Progenitor cell of endocrine pancreas (in vitro differentiated cells): ENCODE measurements at regions not wholly inside any gene's neighbourhood (a gene's known extent, or its start where the extent isn't known, plus 50 kb on each side); places are given as distances from the start of the nearest gene placed in this dataset.
"Not testable (repeated sequence)": the region's sequence is repeated elsewhere in the genome, so short reads cannot be mapped to it uniquely, and the experiment has no call there.

Source experiments
- DNase-seq: peaks from one replicate; pipeline ENCODE4 v3.0.0; 2021; ENCODE audit warnings: low spot score; ENCODE audit not compliant: unreplicated experiment
- H3K27ac Mint-ChIP-seq: 2 replicates; pipeline ENCODE4 v1.8.0; 2021; ENCODE audit warnings: mild to moderate bottlenecking, moderate library complexity, mixed read lengths
- H3K27me3 Mint-ChIP-seq: 2 replicates; pipeline ENCODE4 v1.8.0; 2021; ENCODE audit warnings: mixed read lengths
- H3K36me3 Mint-ChIP-seq: 2 replicates; pipeline ENCODE4 v1.8.0; 2022; ENCODE audit warnings: mixed read lengths; ENCODE audit not compliant: insufficient read depth
- H3K4me1 Mint-ChIP-seq: 2 replicates; pipeline ENCODE4 v1.8.0; 2021; ENCODE audit warnings: low read depth, mixed read lengths
- H3K4me3 Mint-ChIP-seq: 2 replicates; pipeline ENCODE4 v1.8.0; 2021; ENCODE audit warnings: low read depth, mild to moderate bottlenecking, moderate library complexity, mixed read lengths
- H3K9me3 Mint-ChIP-seq: 2 replicates; pipeline ENCODE4 v1.8.0; 2021; ENCODE audit warnings: low read depth, mixed read lengths
- CTCF ChIP-seq: fragments of 200-600 bp; sonication (generic); IDR thresholded peaks from one replicate; pipeline ENCODE4 v1.5.0; 2021; ENCODE audit warnings: antibody characterized with exemption, mild to moderate bottlenecking; ENCODE audit not compliant: unreplicated experiment

- H3K4me1 Mint-ChIP-seq: no peaks in the 10 kb centered on the region
- no peaks in the 10 kb centered on the region for H3K27me3 Mint-ChIP-seq
- peaks cover 49% of the 10 kb centered on the region for H3K9me3 Mint-ChIP-seq
- TF ChIP-seq CTCF: no peak
- H3K36me3 Mint-ChIP-seq: peaks cover 12% of the 10 kb centered on the region
- no peak overlapping the region for H3K4me3 Mint-ChIP-seq
- no peak for DNase-seq
- no peak overlapping the region for H3K27ac Mint-ChIP-seq
Observed at GRCh38 chr15:22237891-22238275, 157.6 kb downstream of the OR4M2 start.

- not testable (repeated sequence) for H3K27ac Mint-ChIP-seq, H3K4me1 Mint-ChIP-seq, H3K27me3 Mint-ChIP-seq, DNase-seq, H3K4me3 Mint-ChIP-seq
- Mint-ChIP-seq H3K9me3 (peaks cover 52% of the 10 kb centered on the region), H3K36me3 (peaks cover 16% of the 10 kb centered on the region)
Observed at GRCh38 chr15:22238276-22238958, 158.1 kb downstream of the OR4M2 start.

- not testable (repeated sequence) for H3K4me3 Mint-ChIP-seq
- peaks cover 20% of the 10 kb centered on the region for H3K36me3 Mint-ChIP-seq
Observed at GRCh38 chr15:22238959-22239805, 158.9 kb downstream of the OR4M2 start.

GRCh38 chr15:22239806-22240180 lies 159.5 kb downstream of the OR4M2 start:
- H3K4me3 Mint-ChIP-seq: no peak overlapping the region
- peaks cover 57% of the 10 kb centered on the region for H3K9me3 Mint-ChIP-seq
- no peaks in the 10 kb centered on the region for H3K4me1 Mint-ChIP-seq
- H3K36me3 Mint-ChIP-seq: peaks cover 20% of the 10 kb centered on the region
- no peaks in the 10 kb centered on the region for H3K27me3 Mint-ChIP-seq
- H3K27ac Mint-ChIP-seq: no peak overlapping the region
- DNase-seq: no peak
- no peak for TF ChIP-seq CTCF

More at GRCh38 chr15:22238959-22239805, 158.9 kb downstream of the OR4M2 start:
- not testable (repeated sequence) for DNase-seq, H3K4me1 Mint-ChIP-seq, H3K27ac Mint-ChIP-seq, H3K27me3 Mint-ChIP-seq
- peaks cover 58% of the 10 kb centered on the region for H3K9me3 Mint-ChIP-seq

GRCh38 chr15:22240403-22240802 lies 160.1 kb downstream of the OR4M2 start:
- no peak for TF ChIP-seq CTCF
- Mint-ChIP-seq H3K9me3 (peaks cover 55% of the 10 kb centered on the region), H3K4me1 (no peaks in the 10 kb centered on the region), H3K27ac (no peak overlapping the region), H3K4me3 (no peak overlapping the region), H3K27me3 (no peaks in the 10 kb centered on the region), H3K36me3 (peaks cover 23% of the 10 kb centered on the region)
- DNase-seq: no peak

- no peak for TF ChIP-seq CTCF
- H3K27ac Mint-ChIP-seq: no peak overlapping the region
- no peaks in the 10 kb centered on the region for H3K4me1 Mint-ChIP-seq
- H3K27me3 Mint-ChIP-seq: no peaks in the 10 kb centered on the region
- H3K9me3 Mint-ChIP-seq: peaks cover 56% of the 10 kb centered on the region
- no peak overlapping the region for H3K4me3 Mint-ChIP-seq
- DNase-seq: no peak
- peaks cover 23% of the 10 kb centered on the region for H3K36me3 Mint-ChIP-seq
Observed at GRCh38 chr15:22240986-22241385, 160.7 kb downstream of the OR4M2 start.
